ENCODE measurements at regions not wholly inside any gene's neighbourhood (a gene's known extent, or its start where the extent isn't known, plus 50 kb on each side); places are given as distances from the start of the nearest gene placed in this dataset.
A peak's percentile ranks its signal among the peaks of the same experiment; 100 is the strongest.

- H3K18ac ChIP-seq (ENCODE audit: insufficient read length, low read depth, low read length), result no peak overlapping the region
- no peak overlapping the region for H3K23ac ChIP-seq (ENCODE audit: insufficient read length, low read depth, low read length)
- H2BK12ac ChIP-seq (ENCODE audit: insufficient read length, low read depth, low read length), result no peak overlapping the region
- no peaks in the 10 kb centered on the region for H3K4me1 ChIP-seq (ENCODE audit: insufficient read depth, low read length)
- H2BK120ac ChIP-seq (ENCODE audit: low read depth, low read length, poor library complexity, severe bottlenecking), result no peak overlapping the region
- no peak overlapping the region for H3K9ac ChIP-seq (ENCODE audit: extremely low read depth, insufficient read length, low read length)
- no peak for TF ChIP-seq CTCF (conservative IDR thresholded peaks at IDR 0.05)
- H3T11ph ChIP-seq (ENCODE audit: low read length), result no peak overlapping the region
- no peak overlapping the region for H3K14ac ChIP-seq (ENCODE audit: insufficient read depth, low read length)
- peaks cover 7 to 17% of the 10 kb centered on the region in 2 experiments for H3K4me1 Mint-ChIP-seq
- no peak overlapping the region for H3K4ac ChIP-seq (ENCODE audit: low read depth, low read length)
- H3K36me3 Mint-ChIP-seq (ENCODE audit: insufficient read depth in 1 of 3, low read depth in 3 of 3), result peaks cover 0 to 2% (median 0%) of the 10 kb centered on the region in 3 experiments; a peak in 1 of 7 replicates
- no peak overlapping the region for H4K5ac ChIP-seq (ENCODE audit: insufficient read length, low read depth, low read length)
- H4K91ac ChIP-seq (ENCODE audit: insufficient read length, low read depth, low read length), result no peak overlapping the region
- no peak overlapping the region for H3K4me3 Mint-ChIP-seq
- H3K9me3 ChIP-seq (ENCODE audit: control insufficient read depth, low read depth, low read length), result no peaks in the 10 kb centered on the region
- H3K79me1 ChIP-seq (ENCODE audit: insufficient read depth, low read depth, low read length, poor library complexity, severe bottlenecking), result no peaks in the 10 kb centered on the region
- H3K9me3 Mint-ChIP-seq, result peaks cover 0 to 9% of the 10 kb centered on the region in 2 experiments; a peak in 3 of 5 replicates
- no peak overlapping the region for H3K27ac ChIP-seq (ENCODE audit: insufficient read length, low read depth, low read length)
- no peak overlapping the region for H2AFZ ChIP-seq (ENCODE audit: low read length)
- no peaks in the 10 kb centered on the region for H3K79me2 ChIP-seq (ENCODE audit: insufficient read depth, low read length)
- no peak overlapping the region for H4K8ac ChIP-seq (replicated peaks; ENCODE audit: insufficient read length, low read depth, low read length)
- no peak overlapping the region for H2BK5ac ChIP-seq (ENCODE audit: insufficient read length, low read length)
- no peak overlapping the region for H3K27ac Mint-ChIP-seq
- H3K56ac ChIP-seq (ENCODE audit: insufficient read length, low read depth, low read length), result no peak overlapping the region
- peak; percentile 19 for DNase-seq
- H2BK15ac ChIP-seq (ENCODE audit: low read depth, low read length), result no peak overlapping the region
- WGBS (ENCODE audit: extremely low coverage, insufficient read length, low lambda C conversion rate), result no CpG with 5 or more reads among the region's 13 CpGs
- peaks cover 6% of the 10 kb centered on the region; the same call in 1 of the 2 replicates for H3K27me3 ChIP-seq (ENCODE audit: insufficient read depth, low read length)
- H2BK20ac ChIP-seq (ENCODE audit: low read depth, low read length, poor library complexity, severe bottlenecking), result no peak overlapping the region
- peaks cover 2% of the 10 kb centered on the region for H4K20me1 ChIP-seq (ENCODE audit: control insufficient read depth, insufficient read depth, insufficient read length)
- no peak overlapping the region for H2AK5ac ChIP-seq (ENCODE audit: insufficient read length, low read length)
- H3K27me3 Mint-ChIP-seq (ENCODE audit: low read depth), result peaks cover 99% of the 10 kb centered on the region
- no peaks in the 10 kb centered on the region for H3K23me2 ChIP-seq (ENCODE audit: insufficient read length, low read depth, low read length, poor library complexity, severe bottlenecking)
- H3K4me2 ChIP-seq (ENCODE audit: insufficient read depth, insufficient read length, low read length), result no peak overlapping the region
These were observed 169.4 kb downstream of the RTP5 start for GRCh38 chr2:242038928-242039341.
